ENCODE measurements at regions not wholly inside any gene's neighbourhood (a gene's known extent, or its start where the extent isn't known, plus 50 kb on each side); places are given as distances from the start of the nearest gene placed in this dataset.
"Not testable (repeated sequence)": the region's sequence is repeated elsewhere in the genome, so short reads cannot be mapped to it uniquely, and the experiment has no call there.

- not testable (repeated sequence) for TF ChIP-seq CTCF (IDR thresholded peaks at IDR 0.05); EP300 (IDR thresholded peaks at IDR 0.05); POLR2A (IDR thresholded peaks at IDR 0.05; ENCODE audit: low read depth)
Observed at GRCh38 chr11:89648232-89648631, 61.9 kb upstream of the TRIM77 start.

Measured in esophagus muscularis mucosa (tissue), 4 donors.